ENCODE measurements at regions not wholly inside any gene's neighbourhood (a gene's known extent, or its start where the extent isn't known, plus 50 kb on each side); places are given as distances from the start of the nearest gene placed in this dataset.

DNA sequence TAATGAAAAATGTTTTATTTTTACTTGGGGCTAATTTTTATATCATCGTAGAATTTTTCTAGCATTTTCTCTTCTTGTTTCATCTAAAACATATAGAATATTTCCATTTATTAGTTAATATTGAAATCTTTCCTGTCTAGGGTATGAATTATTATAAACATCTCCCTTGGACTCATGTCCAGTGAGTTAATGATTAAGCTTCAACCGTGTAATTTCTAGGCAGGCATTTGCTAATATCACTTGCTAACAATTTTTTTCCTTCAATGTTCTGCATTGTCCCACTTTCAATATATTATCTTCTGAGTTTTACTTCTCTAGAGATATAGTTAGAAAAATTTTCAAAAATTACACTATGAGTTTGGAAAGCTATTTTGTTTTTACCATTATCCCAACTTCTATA, 1371.6 kb upstream of the EPHA6 start:
- Histone ChIP-seq H4K8ac (ENCODE audit: extremely low read depth, insufficient read depth, low read length) (no peak overlapping the region), H3K14ac (ENCODE audit: insufficient read length) (no peak overlapping the region), H2BK120ac (replicated peaks; ENCODE audit: low read depth, low read length) (no peak overlapping the region), H2AK5ac (ENCODE audit: low read depth, low read length) (no peak overlapping the region), H3K79me1 (ENCODE audit: low read depth, low read length) (no peaks in the 10 kb centered on the region), H2AFZ (ENCODE audit: low read length) (no peak overlapping the region), H3K36me3 (ENCODE audit: control insufficient read depth in 2 of 4, insufficient read depth in 4 of 4, low read length in 3 of 4) (no peaks in the 10 kb centered on the region), H3K9ac (replicated peaks in 1 of 4; ENCODE audit: extremely low read depth in 1 of 4, low read depth in 3 of 4, low read length in 3 of 4) (no peak overlapping the region), H3K18ac (ENCODE audit: extremely low read depth, low read length) (no peak overlapping the region), H3K27me3 (replicated peaks in 1 of 4; ENCODE audit: control insufficient read depth in 3 of 4, extremely low read depth in 1 of 4, insufficient read depth in 3 of 4, low read length in 3 of 4) (no peaks in the 10 kb centered on the region), H4K20me1 (replicated peaks in 1 of 2; ENCODE audit: control insufficient read depth in 1 of 2, insufficient read depth in 2 of 2, low read length in 2 of 2) (no peaks in the 10 kb centered on the region), H2BK20ac (ENCODE audit: low read length) (no peak overlapping the region), H3K4me2 (ENCODE audit: insufficient read depth in 1 of 2, low read depth in 2 of 2, low read length in 2 of 2) (no peak overlapping the region), H3K4ac (replicated peaks; ENCODE audit: insufficient read length, low read depth, low read length) (no peak overlapping the region), H3K4me1 (replicated peaks in 1 of 4; ENCODE audit: control insufficient read depth in 3 of 4, insufficient read depth in 4 of 4, low read length in 3 of 4) (0 out of 7 replicates have a peak, but pooled peaks cover 0 to 2% (median 0%) of the 10 kb centered on the region in 4 experiments), H3K23me2 (ENCODE audit: low read depth, low read length) (no peaks in the 10 kb centered on the region), H3K23ac (ENCODE audit: insufficient read length) (no peak overlapping the region), H2BK12ac (ENCODE audit: low read depth, low read length) (no peak overlapping the region), H3K4me3 (ENCODE audit: extremely low read depth in 1 of 4, insufficient read depth in 2 of 4, low read depth in 3 of 4, low read length in 4 of 4) (no peak overlapping the region), H4K91ac (replicated peaks; ENCODE audit: insufficient read length, low read length) (no peak overlapping the region), H3K27ac (ENCODE audit: low read depth, low read length) (no peak overlapping the region), H4K5ac (ENCODE audit: insufficient read length, low read depth, low read length) (no peak overlapping the region), H3K56ac (replicated peaks; ENCODE audit: insufficient read length, low read depth, low read length) (no peak overlapping the region), H3K79me2 (ENCODE audit: control insufficient read depth in 1 of 2, insufficient read depth in 2 of 2, low read length in 2 of 2) (no peaks in the 10 kb centered on the region), H2BK5ac (ENCODE audit: low read depth, low read length) (no peak overlapping the region), H2BK15ac (ENCODE audit: low read length) (no peak overlapping the region), H3K9me3 (ENCODE audit: insufficient read depth in 2 of 2, low read depth in 1 of 2, low read length in 1 of 2) (no peaks in the 10 kb centered on the region)
- DNase-seq (ENCODE audit: low read depth in 1 of 2, low spot score in 2 of 2): no peak
- POLR2A ChIA-PET (ENCODE audit: partially characterized antibody): no interaction called here
- WGBS, 2 experiments (ENCODE audit: extremely low coverage in 1 of 2, insufficient coverage in 1 of 2, insufficient read length in 1 of 2, insufficient replicate concordance in 2 of 2, low coverage in 1 of 2, low lambda C conversion rate in 2 of 2, missing lambda C conversion rate in 1 of 2): 96% methylated on average over 2 of the region's 2 CpGs; no CpG with 5 or more reads in 1 of the 2 experiments
- CTCF ChIA-PET (ENCODE audit: partially characterized antibody): interaction anchor here (1.1 kb wide), 1 partner anchor 904 kb away, joined by 3 read pairs; no protein-coding TSS in a partner anchor
- no peak for FAIRE-seq
- TF ChIP-seq, protein P1, sequence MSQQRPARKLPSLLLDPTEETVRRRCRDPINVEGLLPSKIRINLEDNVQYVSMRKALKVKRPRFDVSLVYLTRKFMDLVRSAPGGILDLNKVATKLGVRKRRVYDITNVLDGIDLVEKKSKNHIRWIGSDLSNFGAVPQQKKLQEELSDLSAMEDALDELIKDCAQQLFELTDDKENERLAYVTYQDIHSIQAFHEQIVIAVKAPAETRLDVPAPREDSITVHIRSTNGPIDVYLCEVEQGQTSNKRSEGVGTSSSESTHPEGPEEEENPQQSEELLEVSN (IDR thresholded peaks at IDR 0.05): no peak
- TF ChIP-seq HDAC6 (IDR thresholded peaks at IDR 0.05; ENCODE audit: low read depth, low read length) (no peak), BCL11A (IDR thresholded peaks at IDR 0.05; ENCODE audit: low read depth in 2 of 2, low read length in 2 of 2) (no peak), POU5F1 (IDR thresholded peaks at IDR 0.05; ENCODE audit: low read depth, low read length) (no peak), ZNF274 (IDR thresholded peaks at IDR 0.05; ENCODE audit: borderline replicate concordance, extremely low read depth, low read length) (no peak), PHF8 (conservative IDR thresholded peaks at IDR 0.05; ENCODE audit: low read depth, low read length) (no peak), CEBPB (IDR thresholded peaks at IDR 0.05; ENCODE audit: low read depth, low read length) (no peak), RXRA (IDR thresholded peaks at IDR 0.05; ENCODE audit: insufficient read depth, low read depth, low read length) (no peak), NANOG (IDR thresholded peaks at IDR 0.05; ENCODE audit: insufficient read depth, low read depth, low read length, poor library complexity, severe bottlenecking) (no peak), POLR2AphosphoS5 (IDR thresholded peaks at IDR 0.05; ENCODE audit: low read depth, low read length) (no peak), FOSL1 (IDR thresholded peaks at IDR 0.05; ENCODE audit: insufficient read depth, low read depth, low read length) (no peak), SRF (IDR thresholded peaks at IDR 0.05; ENCODE audit: low read depth, low read length) (no peak), SP4 (IDR thresholded peaks at IDR 0.05; ENCODE audit: low read length) (no peak)

Data from H1 (cell line).